CD4-positive, alpha-beta T cell (primary cell): ENCODE measurements at regions not wholly inside any gene's neighbourhood (a gene's known extent, or its start where the extent isn't known, plus 50 kb on each side); places are given as distances from the start of the nearest gene placed in this dataset.

Experiments
- ATAC-seq: fragments of 200-7000 bp; cut with Tn5 transposase; one replicate; pipeline ENCODE4 v1.10.0; 2022; ENCODE audit warnings: mild to moderate bottlenecking; ENCODE audit not compliant: poor library complexity
- CTCF ChIA-PET: fragments of 350-600 bp; sonication (Branson Sonifier 250); formaldehyde crosslinking; loops from one replicate; lab custom pipeline; 2021; ENCODE audit warnings: antibody characterized with exemption, inconsistent platforms; lab: Charles Lee
- POLR2A ChIA-PET: fragments of 350-600 bp; sonication (Branson Sonifier 250); formaldehyde crosslinking; loops from one replicate; lab custom pipeline; 2021; ENCODE audit warnings: antibody characterized with exemption, inconsistent platforms; lab: Charles Lee
- DNase-seq, 14 experiments: peaks; one replicate each; pipeline ENCODE4 v3.0.0-alpha.2; 2013 to 2020; ENCODE audit warnings: mixed read lengths in 2 of 14
- H3K27ac ChIP-seq, 2 donors: one replicate each; pipeline versions ENCODE4 v1.5.1 to v1.7.0; 2013; ENCODE audit warnings: low read length in 2 of 2, low read depth in 1 of 2, mild to moderate bottlenecking in 1 of 2
- H3K27me3 ChIP-seq, 2 experiments: 1 replicate in 1 of 2; 2 replicates in 1 of 2; pipeline versions ENCODE4 v1.6.1 to v1.7.0; 2013; ENCODE audit warnings: low read length in 2 of 2, control low read depth in 1 of 2, mild to moderate bottlenecking in 1 of 2, moderate library complexity in 1 of 2; ENCODE audit not compliant: insufficient read depth in 2 of 2, control insufficient read depth in 1 of 2
- H3K36me3 ChIP-seq: one replicate; pipeline ENCODE4 v1.6.1; 2013; ENCODE audit warnings: low read length, control low read depth; ENCODE audit not compliant: insufficient read depth
- H3K4me1 ChIP-seq: one replicate; pipeline ENCODE4 v1.6.1; 2013; ENCODE audit warnings: low read length, control low read depth; ENCODE audit not compliant: insufficient read depth
- H3K4me3 ChIP-seq: one replicate; pipeline ENCODE4 v1.5.1; 2013; ENCODE audit warnings: mild to moderate bottlenecking, low read length, moderate library complexity
- H3K9me3 ChIP-seq, 2 experiments: 1 replicate in 1 of 2; 2 replicates in 1 of 2; pipeline versions ENCODE4 v1.6.1 to v1.7.0; 2013; ENCODE audit warnings: low read length in 2 of 2, mild to moderate bottlenecking in 2 of 2, control low read depth in 1 of 2, moderate library complexity in 1 of 2; ENCODE audit not compliant: control insufficient read depth in 1 of 2, insufficient read depth in 1 of 2
- H3K27ac Mint-ChIP-seq: one replicate; pipeline ENCODE4 v1.8.0; 2020; ENCODE audit warnings: mixed read lengths
- H3K27me3 Mint-ChIP-seq: one replicate; pipeline ENCODE4 v1.8.0; 2021; ENCODE audit warnings: mixed read lengths
- H3K36me3 Mint-ChIP-seq: one replicate; pipeline ENCODE4 v1.8.0; 2021; ENCODE audit warnings: low read depth, mixed read lengths
- H3K4me1 Mint-ChIP-seq: one replicate; pipeline ENCODE4 v1.8.0; 2021; ENCODE audit warnings: low read depth, mixed read lengths
- H3K4me3 Mint-ChIP-seq: one replicate; pipeline ENCODE4 v1.8.0; 2020; ENCODE audit warnings: mild to moderate bottlenecking, mixed read lengths
- H3K9me3 Mint-ChIP-seq: one replicate; pipeline ENCODE4 v1.8.0; 2020; ENCODE audit warnings: mixed read lengths
- CTCF ChIP-seq: fragments of 200-600 bp; IDR thresholded peaks from one replicate; pipeline ENCODE4 v1.8.0; 2022; ENCODE audit warnings: antibody characterized with exemption, mild to moderate bottlenecking
- intact Hi-C, 2 experiments: fragments of 100-400 bp; cut with DNase I in 1 of 2; cut with micrococcal nuclease in 1 of 2; formaldehyde crosslinking; loops; one replicate each; pipeline versions ENCODE4 v1.15.1 to v1.9.0; 2023 to 2025; cut with DNase I, micrococcal nuclease

- ATAC-seq: no peak
- no peaks in the 10 kb centered on the region for H3K4me1 Mint-ChIP-seq
- no peaks in the 10 kb centered on the region for H3K9me3 Mint-ChIP-seq
- H3K9me3 ChIP-seq: no peaks in the 10 kb centered on the region
- no peak overlapping the region for H3K27ac Mint-ChIP-seq
- POLR2A ChIA-PET: no interaction called here
- H3K4me3 Mint-ChIP-seq: no peak overlapping the region
- H3K27me3 Mint-ChIP-seq: no peaks in the 10 kb centered on the region
- no peaks in the 10 kb centered on the region for H3K4me1 ChIP-seq
- no peak overlapping the region for H3K4me3 ChIP-seq
- intact Hi-C loops: no loop called here
- TF ChIP-seq CTCF: no peak
- no peak for DNase-seq
- H3K36me3 Mint-ChIP-seq: no peaks in the 10 kb centered on the region
- H3K27ac ChIP-seq: no peak overlapping the region
- H3K27me3 ChIP-seq: no peaks in the 10 kb centered on the region
- CTCF ChIA-PET: no interaction called here
- no peaks in the 10 kb centered on the region for H3K36me3 ChIP-seq
Observed at GRCh38 chr16:16972831-16973230, 497.9 kb downstream of the XYLT1 start.

- intact Hi-C loops: no loop called here
- no peak overlapping the region for H3K27ac ChIP-seq
- no peaks in the 10 kb centered on the region for H3K36me3 ChIP-seq
- CTCF ChIA-PET: interaction anchor here (1.3 kb wide), 1 partner anchor 17 kb away, joined by 4 read pairs; no protein-coding TSS in a partner anchor
- no peak overlapping the region for H3K4me3 ChIP-seq
- POLR2A ChIA-PET: no interaction called here
- no peak for DNase-seq
- ATAC-seq: no peak
- Mint-ChIP-seq H3K36me3 (no peaks in the 10 kb centered on the region), H3K4me1 (no peaks in the 10 kb centered on the region), H3K27me3 (no peaks in the 10 kb centered on the region), H3K27ac (no peak overlapping the region), H3K4me3 (no peak overlapping the region), H3K9me3 (no peaks in the 10 kb centered on the region)
- no peak for TF ChIP-seq CTCF
- H3K4me1 ChIP-seq: no peaks in the 10 kb centered on the region
- H3K9me3 ChIP-seq: no peaks in the 10 kb centered on the region
- no peaks in the 10 kb centered on the region for H3K27me3 ChIP-seq
Observed at GRCh38 chr16:16973707-16974591, 496.8 kb downstream of the XYLT1 start.

GRCh38 chr16:16982614-16983013, 488.1 kb downstream of the XYLT1 start:
- no peak overlapping the region for H3K27ac Mint-ChIP-seq
- peaks cover 4% of the 10 kb centered on the region for H3K4me1 ChIP-seq
- H3K9me3 ChIP-seq: peaks cover 0 to 4% of the 10 kb centered on the region in 2 experiments
- peaks cover 6% of the 10 kb centered on the region for H3K9me3 Mint-ChIP-seq
- H3K27ac ChIP-seq: no peak overlapping the region
- CTCF ChIA-PET: interaction anchor here (1.0 kb wide), 1 partner anchor 27 kb away, joined by 3 read pairs; no protein-coding TSS in a partner anchor
- H3K4me3 Mint-ChIP-seq: no peak overlapping the region
- no peak overlapping the region for H3K4me3 ChIP-seq
- no peaks in the 10 kb centered on the region for H3K36me3 Mint-ChIP-seq
- no peaks in the 10 kb centered on the region for H3K27me3 ChIP-seq
- TF ChIP-seq CTCF: no peak
- POLR2A ChIA-PET: no interaction called here
- no peaks in the 10 kb centered on the region for H3K36me3 ChIP-seq
- intact Hi-C loops: loop anchor here in 1 of 2 experiments (10.0 kb wide), 1 partner anchor 118 kb away; no protein-coding TSS in a partner anchor
- no peaks in the 10 kb centered on the region for H3K27me3 Mint-ChIP-seq
- ATAC-seq (no peak), DNase-seq (no peak)
- H3K4me1 Mint-ChIP-seq: peaks cover 14% of the 10 kb centered on the region
